NCI-H748 treated with DMSO at 0.1 percent for 48 hours (cell line): ENCODE measurements at regions not wholly inside any gene's neighbourhood (a gene's known extent, or its start where the extent isn't known, plus 50 kb on each side); places are given as distances from the start of the nearest gene placed in this dataset.

Experiments used
- DNase-seq: peaks from one replicate; lab custom pipeline; 2025; lab: John Stamatoyannopoulos, UW

DNA sequence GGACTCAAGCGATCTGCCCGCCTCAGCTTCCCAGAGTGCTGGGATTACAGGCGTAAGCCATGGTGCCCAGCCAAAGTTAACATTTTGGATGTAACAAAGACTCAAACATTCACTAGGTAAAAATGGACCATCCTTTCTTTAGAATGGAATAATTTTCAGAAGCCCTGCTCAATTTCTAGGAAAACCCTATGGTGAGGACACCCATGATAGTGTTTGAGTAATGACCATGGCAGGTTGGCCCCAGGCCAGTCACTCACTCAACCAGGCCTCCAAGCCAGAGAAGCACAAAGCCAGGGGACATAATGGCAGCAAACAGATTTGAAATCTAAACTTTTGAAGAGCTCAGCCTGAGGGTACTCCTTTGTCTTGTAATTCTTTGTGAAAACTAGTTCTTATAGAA lies 59.9 kb upstream of the GPR6 start:
- no peak for DNase-seq

- no peak for DNase-seq
Measured at GRCh38 chr6:109920911-109921310, 57.2 kb upstream of the GPR6 start.

GRCh38 chr6:109922851-109923250 lies 55.3 kb upstream of the GPR6 start:
- no peak for DNase-seq

DNA sequence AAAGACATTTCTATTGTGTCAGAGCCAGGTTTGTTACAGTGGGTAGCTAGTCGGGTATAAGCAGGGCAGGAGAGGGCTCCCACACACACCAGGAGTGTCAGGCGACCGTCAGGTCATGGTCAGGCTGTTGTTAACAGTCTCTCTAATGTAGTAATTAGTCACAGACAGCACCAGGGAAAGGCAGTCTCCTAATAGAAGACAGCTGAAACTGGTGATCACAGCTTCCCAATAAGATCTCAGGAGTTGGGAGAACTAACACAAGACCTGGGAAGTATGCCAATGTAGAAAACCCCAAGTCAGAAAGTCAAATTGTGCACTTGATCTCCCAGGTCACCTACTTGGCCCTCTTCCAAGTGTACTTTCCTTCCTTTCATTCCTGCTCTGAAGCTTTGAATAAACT lies 53.0 kb upstream of the GPR6 start:
- DNase-seq: no peak

DNA sequence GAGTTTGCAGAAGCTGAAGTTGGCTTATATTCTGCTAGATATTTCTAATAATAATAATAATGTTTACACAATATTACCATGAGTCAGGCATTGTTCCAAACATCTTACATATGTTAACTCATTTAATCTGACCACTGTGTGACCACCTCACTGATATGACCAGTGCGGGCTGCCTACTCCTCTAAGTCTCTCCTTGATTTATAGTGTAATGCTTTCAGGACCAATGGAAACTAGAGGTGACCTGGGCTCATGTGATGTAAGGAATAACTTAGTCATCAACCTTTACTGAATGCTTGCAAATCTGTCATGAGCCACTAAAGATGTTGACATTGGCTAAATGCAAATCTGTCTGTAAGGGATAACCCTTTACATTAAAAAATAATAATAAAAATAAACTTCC lies 51.1 kb upstream of the GPR6 start:
- DNase-seq: no peak
